ENCODE measurements at regions not wholly inside any gene's neighbourhood (a gene's known extent, or its start where the extent isn't known, plus 50 kb on each side); places are given as distances from the start of the nearest gene placed in this dataset.

- H3K9me3 ChIP-seq (ENCODE audit: low read length): no peaks in the 10 kb centered on the region
- H3K9ac ChIP-seq (ENCODE audit: low read length): no peak overlapping the region
- H3K4me2 ChIP-seq (ENCODE audit: low read length): no peak overlapping the region
- TF ChIP-seq REST (IDR thresholded peaks at IDR 0.05; ENCODE audit: borderline replicate concordance) (no peak), POLR2AphosphoS5 (IDR thresholded peaks at IDR 0.05) (no peak), MXI1 (conservative IDR thresholded peaks at IDR 0.05; ENCODE audit: poor library complexity, severe bottlenecking) (no peak), RAD21 (conservative IDR thresholded peaks at IDR 0.05) (no peak), EZH2 (IDR thresholded peaks at IDR 0.05; ENCODE audit: borderline replicate concordance, insufficient read depth, low read length, poor library complexity, severe bottlenecking) (no peak), TAF1 (IDR thresholded peaks at IDR 0.05; ENCODE audit: low read depth) (no peak), SMC3 (conservative IDR thresholded peaks at IDR 0.05; ENCODE audit: poor library complexity) (no peak), EP300 (conservative IDR thresholded peaks at IDR 0.05; ENCODE audit: poor library complexity, severe bottlenecking) (no peak)
- no peak overlapping the region for H3K4me3 ChIP-seq (ENCODE audit: low read length)
- H4K20me1 ChIP-seq (ENCODE audit: insufficient read depth): no peaks in the 10 kb centered on the region
- no peaks in the 10 kb centered on the region for H3F3A ChIP-seq (ENCODE audit: insufficient read depth, low read length, poor library complexity, severe bottlenecking)
- no peak overlapping the region for H3K27ac ChIP-seq (ENCODE audit: low read length)
- no peaks in the 10 kb centered on the region for H3K79me2 ChIP-seq (replicated peaks; ENCODE audit: insufficient read depth, low read length)
- H3K36me3 ChIP-seq (ENCODE audit: insufficient read depth, low read length): no peaks in the 10 kb centered on the region
- H3K9me2 ChIP-seq (ENCODE audit: insufficient read depth, low read length): no peaks in the 10 kb centered on the region
- H3K27me3 ChIP-seq (ENCODE audit: insufficient read depth, low read depth, low read length): no peaks in the 10 kb centered on the region
- no peak overlapping the region for H2AFZ ChIP-seq (ENCODE audit: low read depth, low read length)
These were observed 414.4 kb upstream of the CFAP20DC start for GRCh38 chr3:59464187-59464586.

- no peaks in the 10 kb centered on the region for H3F3A ChIP-seq (ENCODE audit: insufficient read depth, low read length, poor library complexity, severe bottlenecking)
- TF ChIP-seq RAD21 (conservative IDR thresholded peaks at IDR 0.05) (no peak), MXI1 (conservative IDR thresholded peaks at IDR 0.05; ENCODE audit: poor library complexity, severe bottlenecking) (no peak), REST (IDR thresholded peaks at IDR 0.05; ENCODE audit: borderline replicate concordance) (no peak), CTCF (IDR thresholded peaks at IDR 0.05; ENCODE audit: poor library complexity, severe bottlenecking) (no peak), EZH2 (IDR thresholded peaks at IDR 0.05; ENCODE audit: borderline replicate concordance, insufficient read depth, low read length, poor library complexity, severe bottlenecking) (no peak), POLR2AphosphoS5 (IDR thresholded peaks at IDR 0.05) (no peak), EP300 (conservative IDR thresholded peaks at IDR 0.05; ENCODE audit: poor library complexity, severe bottlenecking) (no peak), SMC3 (conservative IDR thresholded peaks at IDR 0.05; ENCODE audit: poor library complexity) (no peak), TAF1 (IDR thresholded peaks at IDR 0.05; ENCODE audit: low read depth) (no peak)
- H2AFZ ChIP-seq (ENCODE audit: low read depth, low read length): no peak overlapping the region
- H3K9me3 ChIP-seq (ENCODE audit: low read length): no peaks in the 10 kb centered on the region
- H3K9ac ChIP-seq (ENCODE audit: low read length): no peak overlapping the region
- no peak overlapping the region for H3K4me2 ChIP-seq (ENCODE audit: low read length)
- no peak overlapping the region for H3K27ac ChIP-seq (ENCODE audit: low read length)
- H3K27me3 ChIP-seq (ENCODE audit: insufficient read depth, low read depth, low read length): no peaks in the 10 kb centered on the region
- H3K36me3 ChIP-seq (ENCODE audit: insufficient read depth, low read length): no peaks in the 10 kb centered on the region
- H3K4me3 ChIP-seq (ENCODE audit: low read length): no peak overlapping the region
- H3K9me2 ChIP-seq (ENCODE audit: insufficient read depth, low read length): no peaks in the 10 kb centered on the region
- no peaks in the 10 kb centered on the region for H4K20me1 ChIP-seq (ENCODE audit: insufficient read depth)
- no peaks in the 10 kb centered on the region for H3K79me2 ChIP-seq (replicated peaks; ENCODE audit: insufficient read depth, low read length)
These were observed 413.4 kb upstream of the CFAP20DC start for GRCh38 chr3:59463253-59463652.

All from neural cell (in vitro differentiated cells).